GM23248 (cell line): ENCODE measurements at regions not wholly inside any gene's neighbourhood (a gene's known extent, or its start where the extent isn't known, plus 50 kb on each side); places are given as distances from the start of the nearest gene placed in this dataset.

Experiments
- EZH2 ChIP-seq: fragments of 200-600 bp; sonication (generic); IDR thresholded peaks from 2 replicates; pipeline ENCODE4 v1.6.1; 2018; ENCODE audit warnings: antibody characterized with exemption, mild to moderate bottlenecking; ENCODE audit not compliant: insufficient read depth, poor library complexity, severe bottlenecking
- EZH2phosphoT487 ChIP-seq: fragments of 200-600 bp; sonication (generic); IDR thresholded peaks from 2 replicates; pipeline ENCODE4 v1.6.1; 2018; ENCODE audit warnings: antibody characterized with exemption, moderate library complexity, mild to moderate bottlenecking, low read depth; ENCODE audit not compliant: insufficient read depth

GRCh38 chr16:86455640-86456039, 54.7 kb upstream of the FOXF1 start:
- TF ChIP-seq EZH2 (no peak), EZH2phosphoT487 (no peak)
